ENCODE measurements at regions not wholly inside any gene's neighbourhood (a gene's known extent, or its start where the extent isn't known, plus 50 kb on each side); places are given as distances from the start of the nearest gene placed in this dataset.

GRCh38 chr11:11755871-11756270 lies 85.9 kb upstream of the USP47 start:
- DNase-seq, result no peak

DNA sequence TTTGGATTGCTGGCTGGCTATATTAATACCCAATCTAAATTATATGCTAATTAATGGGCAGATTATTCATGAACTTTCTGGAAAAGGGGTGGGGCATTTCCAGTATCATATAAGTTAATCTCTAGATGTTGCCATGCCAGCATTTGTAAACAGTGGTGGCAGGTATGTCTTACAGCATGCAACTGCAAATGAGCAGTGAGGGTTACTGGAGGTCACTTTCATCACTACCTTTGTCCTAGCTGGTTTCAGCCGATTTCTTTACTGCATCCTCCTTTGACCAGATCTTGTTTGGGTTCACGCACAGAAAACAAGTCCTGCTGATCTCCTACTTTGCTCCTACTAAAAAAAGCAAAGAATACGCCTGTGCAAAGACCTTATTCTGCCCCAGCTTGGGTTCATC lies 89.1 kb upstream of the USP47 start:
- DNase-seq, result peak in 1 of 2 experiments; percentile 15

DNA sequence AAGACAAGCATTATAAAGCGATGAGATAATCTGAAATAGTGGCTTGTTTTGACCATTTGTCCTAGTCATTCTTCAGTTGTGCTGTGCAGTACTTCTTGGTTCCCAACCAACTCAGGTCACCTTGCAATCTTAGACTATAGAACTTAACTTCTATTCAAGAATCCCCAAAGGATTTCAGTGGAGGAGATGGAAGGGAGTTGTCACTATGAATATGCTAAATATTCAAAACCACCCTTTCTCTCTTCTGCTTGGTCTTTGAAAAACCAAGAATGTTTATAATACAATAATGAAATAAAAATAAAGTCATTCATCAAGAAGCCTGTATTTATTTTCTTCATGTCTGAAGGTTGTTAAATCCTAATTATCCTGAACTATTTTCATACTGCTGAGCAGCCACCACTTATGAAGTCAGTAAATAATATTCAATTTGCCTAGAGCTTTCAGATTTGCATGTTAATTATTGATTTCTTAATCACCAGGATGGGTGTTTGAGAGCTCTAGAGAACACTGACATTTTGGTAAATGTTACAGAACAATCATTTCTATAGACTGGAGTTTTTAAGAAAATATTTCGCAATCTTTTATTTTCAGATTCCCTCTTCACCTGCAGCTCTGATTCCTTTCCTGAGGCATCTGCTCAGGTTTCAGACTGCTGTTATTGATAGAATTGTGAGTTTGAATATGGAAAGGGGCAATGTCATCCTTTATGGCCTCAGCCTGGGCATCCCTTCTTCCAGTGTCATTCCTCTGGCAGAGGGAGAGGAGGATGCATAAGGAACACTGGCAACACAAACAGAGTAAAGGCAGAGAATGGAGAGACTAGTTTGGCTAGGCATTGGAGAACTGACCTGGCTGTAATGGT lies 91.5 kb upstream of the USP47 start:
- no peak for DNase-seq

GRCh38 chr11:11748706-11749365 lies 92.9 kb upstream of the USP47 start:
- DNase-seq, result no peak

DNA sequence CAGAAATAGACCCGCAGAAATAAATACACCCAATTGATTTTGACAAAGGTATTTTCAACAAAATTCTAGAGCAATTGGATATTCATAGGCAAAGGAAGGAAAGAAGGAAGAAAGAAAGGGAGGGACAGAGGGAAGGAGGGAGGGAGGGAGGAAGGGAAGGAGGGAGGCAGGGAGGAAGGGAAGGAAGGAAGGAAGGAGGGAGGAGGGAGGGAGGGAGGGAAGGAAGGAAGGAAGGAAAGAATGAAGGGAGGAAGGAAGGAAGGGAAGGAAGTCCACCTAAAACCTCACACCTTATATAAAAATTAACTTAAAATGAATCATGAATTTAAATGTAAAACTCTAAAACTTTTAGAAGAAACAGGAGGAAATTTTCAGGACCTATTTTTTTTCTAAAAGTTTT lies 94.2 kb upstream of the USP47 start:
- no peak for DNase-seq

DNA sequence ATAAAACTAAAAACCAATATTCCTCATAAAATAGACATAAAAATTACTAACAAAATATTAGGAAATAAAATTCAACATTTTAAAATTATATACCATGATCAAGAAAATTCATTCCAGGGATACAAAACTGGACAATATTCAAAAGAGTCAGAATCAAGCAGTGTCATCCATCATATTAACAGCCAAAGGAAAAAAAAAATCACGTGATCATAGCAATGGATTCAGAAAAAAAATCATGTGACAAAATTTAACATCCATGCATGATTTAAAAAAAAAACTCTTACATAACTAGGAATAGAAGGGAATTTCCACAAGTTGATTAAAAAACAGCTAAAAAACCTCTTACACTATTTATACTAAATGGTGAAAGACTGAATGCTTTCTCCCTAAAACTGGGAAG lies 95.3 kb upstream of the USP47 start:
- DNase-seq, result no peak

GRCh38 chr11:11743216-11743615 lies 98.6 kb upstream of the USP47 start:
- no peak for DNase-seq

- DNase-seq, result no peak
Measured at GRCh38 chr11:11742486-11742885, 99.3 kb upstream of the USP47 start.

GRCh38 chr11:11740836-11741235 lies 100.9 kb upstream of the USP47 start:
- DNase-seq, result peak in 1 of 2 experiments; percentile 17

- DNase-seq, result peak; percentile 95 to 96
Measured at GRCh38 chr11:11740073-11740702, 101.6 kb upstream of the USP47 start.

- DNase-seq, result no peak
Measured at GRCh38 chr11:11738370-11738769, 103.4 kb upstream of the USP47 start.

DNA sequence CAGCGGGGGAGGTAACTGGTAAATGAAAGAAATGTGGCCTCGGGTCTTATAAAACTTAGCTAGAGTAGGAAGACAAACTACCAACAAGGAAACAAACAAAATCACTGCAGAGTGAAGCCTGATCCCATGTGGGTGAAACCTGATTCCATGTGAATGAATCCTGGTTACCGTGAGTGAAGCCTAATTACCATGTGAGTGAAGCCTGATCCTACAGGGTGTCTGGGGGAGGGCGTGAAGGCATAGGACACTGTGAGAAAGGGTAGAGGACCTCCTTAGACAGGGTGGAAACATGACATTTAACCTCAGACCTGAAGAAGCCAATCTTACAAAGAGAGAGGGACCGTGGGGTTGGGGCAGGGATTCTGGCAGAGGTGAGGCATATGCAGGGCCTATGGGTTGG lies 106.2 kb upstream of the USP47 start:
- DNase-seq, result peak in 1 of 2 experiments; percentile 19

DNA sequence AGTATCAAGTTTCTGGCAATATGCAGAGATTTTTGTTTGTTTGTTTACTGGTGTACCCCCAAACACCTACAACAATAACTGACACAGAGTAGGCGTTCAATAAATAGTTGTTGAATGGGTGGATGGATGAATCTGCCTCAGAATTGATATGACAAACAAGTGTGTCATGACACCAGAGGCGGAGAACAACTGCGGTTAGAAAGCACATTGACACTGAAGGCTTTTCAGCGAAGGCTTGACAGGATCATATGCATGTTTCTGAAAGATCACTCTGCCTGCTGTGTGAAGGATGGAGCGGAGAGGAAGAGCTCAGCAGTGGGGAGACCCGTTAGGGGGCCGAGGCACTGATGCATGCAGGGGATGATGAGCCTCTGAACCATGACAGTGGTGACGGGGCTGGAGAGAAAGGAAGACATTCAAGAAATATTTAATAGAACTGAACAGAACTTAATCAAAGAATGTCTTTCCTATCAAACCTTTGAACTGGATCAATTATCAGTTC lies 108.5 kb upstream of the USP47 start:
- no peak for DNase-seq

DNA sequence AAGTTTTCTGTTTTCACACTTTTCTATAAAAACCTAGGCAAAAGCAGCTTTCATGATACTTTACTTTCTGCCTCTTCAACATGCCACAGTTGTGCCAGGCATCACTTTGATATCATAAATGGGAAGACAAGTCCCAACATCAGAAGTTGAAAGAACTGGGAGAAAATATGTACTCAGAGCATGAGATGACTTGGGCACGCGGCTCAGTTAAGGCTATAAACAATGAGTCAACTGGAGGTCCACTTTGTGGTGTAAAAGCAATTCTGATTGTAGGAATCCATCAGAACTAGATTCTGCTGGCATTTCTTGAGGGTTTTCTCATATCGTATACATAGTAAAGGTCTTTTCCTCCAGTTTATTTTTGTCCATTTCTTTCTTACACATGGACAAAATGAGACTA lies 109.7 kb upstream of the USP47 start:
- no peak for DNase-seq

- no peak for DNase-seq
Measured at GRCh38 chr11:11731311-11732083, 109.7 kb upstream of the GALNT18 start.

DNA sequence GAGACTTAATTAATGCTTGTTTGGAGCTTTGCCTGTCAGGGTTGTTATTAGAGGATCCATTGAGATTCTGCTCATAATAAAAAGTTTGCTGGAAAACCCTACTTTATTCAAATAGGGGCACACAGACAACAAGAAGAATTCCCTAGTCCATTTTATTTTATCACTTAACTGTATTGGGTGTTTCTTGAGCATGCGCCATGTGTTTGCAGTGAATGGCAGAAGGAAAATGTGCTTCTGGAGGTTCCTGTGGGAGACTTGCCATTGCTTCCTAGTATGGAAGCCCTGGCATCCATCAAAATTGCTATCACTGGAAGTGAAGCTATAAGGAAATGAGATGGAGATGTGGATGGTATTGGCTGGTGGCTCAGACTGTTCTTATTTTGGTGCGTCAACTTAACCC lies 106.6 kb upstream of the GALNT18 start:
- DNase-seq, result no peak

DNA sequence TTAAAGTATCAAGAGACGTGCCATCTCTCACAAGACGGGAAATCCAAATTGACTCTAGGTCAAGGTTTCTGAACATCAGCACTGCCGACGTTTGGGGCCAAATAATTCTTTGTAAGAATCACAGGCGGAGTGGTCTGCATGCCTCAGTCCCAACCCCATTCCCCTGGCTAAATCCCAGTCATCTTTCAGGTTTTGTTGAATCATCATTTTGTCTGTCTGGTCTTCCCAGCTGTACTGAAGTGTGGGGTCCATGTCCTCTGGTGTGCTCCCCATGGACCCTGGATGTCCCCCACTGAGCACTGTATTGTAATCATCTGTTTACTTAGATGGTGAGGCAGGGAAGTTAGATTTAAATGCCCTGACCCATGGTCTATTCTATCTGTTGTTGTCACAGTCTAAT lies 103.6 kb upstream of the GALNT18 start:
- no peak for DNase-seq

DNA sequence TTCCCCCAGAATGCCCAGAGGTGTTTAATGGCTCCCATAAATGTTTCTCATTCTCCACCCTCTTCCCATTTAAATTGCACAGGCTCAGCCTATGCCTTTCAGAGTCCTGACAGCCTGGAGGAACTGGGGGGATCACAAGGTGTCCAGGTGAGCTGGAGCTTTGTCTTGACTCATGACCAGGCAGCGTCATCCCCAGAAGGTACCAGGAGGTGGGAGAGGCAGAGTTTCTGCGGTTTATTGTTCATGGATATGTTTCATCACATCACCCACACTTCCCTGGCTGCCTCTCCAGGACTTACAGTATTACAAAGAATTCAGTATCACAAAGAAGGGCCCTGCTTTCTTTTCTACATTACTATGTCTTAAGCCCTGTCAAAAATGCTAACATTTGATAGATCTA lies 103.2 kb upstream of the GALNT18 start:
- DNase-seq, result no peak

- no peak for DNase-seq
Measured at GRCh38 chr11:11722861-11723260, 101.1 kb upstream of the GALNT18 start.

- no peak for DNase-seq
Measured at GRCh38 chr11:11722246-11722645, 100.4 kb upstream of the GALNT18 start.

DNA sequence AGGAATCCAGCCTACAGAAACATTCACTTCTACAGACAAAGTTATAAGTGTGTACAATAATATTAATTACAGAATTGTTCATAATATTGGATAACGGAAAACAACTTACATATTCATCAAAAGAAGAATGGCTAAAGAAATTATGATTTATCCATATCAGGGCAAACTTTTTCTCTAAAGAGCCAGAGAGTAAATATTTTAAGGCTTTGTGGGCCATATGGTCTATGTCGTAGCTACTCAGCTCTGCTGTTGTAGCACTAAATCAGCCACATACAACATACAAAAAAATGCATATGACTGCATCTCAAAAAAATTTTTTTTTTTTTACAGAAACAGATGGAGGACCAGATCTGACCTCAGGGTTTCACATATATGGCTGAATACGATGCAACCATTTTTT lies 96.7 kb upstream of the GALNT18 start:
- DNase-seq, result no peak

GRCh38 chr11:11717064-11717725 lies 95.4 kb upstream of the GALNT18 start:
- DNase-seq, result no peak
